Liver (tissue), 8 donors: ENCODE measurements at regions not wholly inside any gene's neighbourhood (a gene's known extent, or its start where the extent isn't known, plus 50 kb on each side); places are given as distances from the start of the nearest gene placed in this dataset.

ENCODE experiments used
- DNase-seq: peaks from one replicate; pipeline ENCODE4 v3.0.0-alpha.2; 2017; ENCODE audit warnings: low spot score
- H3K27ac ChIP-seq, 2 donors: one replicate each; pipeline ENCODE4 v1.7.0; 2013; ENCODE audit warnings: inconsistent platforms in 2 of 2, low read length in 2 of 2, control low read depth in 1 of 2, low read depth in 1 of 2, mild to moderate bottlenecking in 1 of 2
- H3K27me3 ChIP-seq, 4 donors: one replicate each; pipeline versions ENCODE4 v1.6.1 to v1.7.0; 2013; ENCODE audit warnings: low read length in 3 of 4, inconsistent platforms in 1 of 4, mild to moderate bottlenecking in 1 of 4, moderate library complexity in 1 of 4; ENCODE audit not compliant: control insufficient read depth in 4 of 4, insufficient read depth in 4 of 4
- H3K36me3 ChIP-seq, 4 donors: one replicate each; pipeline versions ENCODE4 v1.6.1 to v1.7.0; 2013; ENCODE audit warnings: low read length in 3 of 4, mild to moderate bottlenecking in 3 of 4, low read depth in 1 of 4, moderate library complexity in 1 of 4; ENCODE audit not compliant: control insufficient read depth in 4 of 4, insufficient read depth in 3 of 4
- H3K4me1 ChIP-seq, 4 donors: one replicate each; pipeline versions ENCODE4 v1.6.1 to v1.7.0; 2013; ENCODE audit warnings: low read length in 3 of 4, mild to moderate bottlenecking in 3 of 4, moderate library complexity in 1 of 4; ENCODE audit not compliant: control insufficient read depth in 4 of 4, insufficient read depth in 4 of 4
- H3K4me3 ChIP-seq, 3 donors: one replicate each; pipeline versions ENCODE4 v1.6.1 to v1.7.0; 2013; ENCODE audit warnings: low read length in 3 of 3, control low read depth in 1 of 3, low read depth in 1 of 3, mild to moderate bottlenecking in 1 of 3
- H3K9ac ChIP-seq, 2 donors: one replicate each; pipeline ENCODE4 v1.7.0; 2013; ENCODE audit warnings: low read length in 2 of 2, mild to moderate bottlenecking in 2 of 2, moderate library complexity in 2 of 2, control low read depth in 1 of 2, low read depth in 1 of 2
- H3K9me3 ChIP-seq, 4 donors: one replicate each; pipeline versions ENCODE4 v1.6.1 to v1.7.0; 2013; ENCODE audit warnings: low read length in 3 of 4; ENCODE audit not compliant: control insufficient read depth in 4 of 4
- ATF3 ChIP-seq: IDR thresholded peaks from 2 replicates; pipeline ENCODE4 v1.6.1; 2016; ENCODE audit warnings: antibody characterized with exemption
- CTCF ChIP-seq: fragments of 150-350 bp; IDR thresholded peaks from 2 replicates; pipeline ENCODE4 v1.5.1; 2017; ENCODE audit warnings: improper control_type of control experiment, low read depth, low read length; ENCODE audit not compliant: missing input control
- EGR1 ChIP-seq, 2 donors: IDR thresholded peaks; 2 replicates each; pipeline ENCODE4 v1.6.1; 2016 to 2018; ENCODE audit warnings: antibody characterized with exemption in 2 of 2, low read depth in 2 of 2
- FOXA1 ChIP-seq: IDR thresholded peaks from 2 replicates; pipeline ENCODE4 v1.6.1; 2016; ENCODE audit warnings: antibody characterized with exemption
- FOXA2 ChIP-seq: IDR thresholded peaks from 2 replicates; pipeline ENCODE4 v1.6.1; 2016; ENCODE audit warnings: antibody characterized with exemption
- GABPA ChIP-seq, 2 donors: IDR thresholded peaks in 1 of 2; conservative IDR thresholded peaks in 1 of 2; 2 replicates each; pipeline ENCODE4 v1.6.1; 2016; ENCODE audit warnings: antibody characterized with exemption in 2 of 2, mild to moderate bottlenecking in 1 of 2, moderate library complexity in 1 of 2
- HNF4A ChIP-seq, 2 donors: conservative IDR thresholded peaks; 2 replicates each; pipeline ENCODE4 v1.6.1; 2016; ENCODE audit warnings: antibody characterized with exemption in 2 of 2, mild to moderate bottlenecking in 2 of 2
- HNF4G ChIP-seq: IDR thresholded peaks from 2 replicates; pipeline ENCODE4 v1.6.1; 2016; ENCODE audit warnings: antibody characterized with exemption
- JUND ChIP-seq, 2 donors: IDR thresholded peaks; 2 replicates each; pipeline ENCODE4 v1.6.1; 2016; ENCODE audit warnings: antibody characterized with exemption in 2 of 2
- MAX ChIP-seq: IDR thresholded peaks from 2 replicates; pipeline ENCODE4 v1.6.1; 2016; ENCODE audit warnings: antibody characterized with exemption
- NR2F2 ChIP-seq: IDR thresholded peaks from 2 replicates; pipeline ENCODE4 v1.6.1; 2016; ENCODE audit warnings: antibody characterized with exemption
- REST ChIP-seq: IDR thresholded peaks from 2 replicates; pipeline ENCODE4 v1.6.1; 2016; ENCODE audit warnings: antibody characterized with exemption, mild to moderate bottlenecking
- RXRA ChIP-seq, 2 donors: IDR thresholded peaks; 2 replicates each; pipeline ENCODE4 v1.6.1; 2017 to 2018; ENCODE audit warnings: antibody characterized with exemption in 2 of 2, mild to moderate bottlenecking in 1 of 2
- TAF1 ChIP-seq: conservative IDR thresholded peaks from 2 replicates; pipeline ENCODE4 v1.6.1; 2016; ENCODE audit warnings: antibody characterized with exemption, mild to moderate bottlenecking
- YY1 ChIP-seq: IDR thresholded peaks from 2 replicates; pipeline ENCODE4 v1.6.1; 2016; ENCODE audit warnings: antibody characterized with exemption, mild to moderate bottlenecking
- ZBTB33 ChIP-seq: IDR thresholded peaks from 2 replicates; pipeline ENCODE4 v1.6.1; 2016; ENCODE audit warnings: antibody characterized with exemption
- WGBS: extraction: QIAGEN DNeasy Blood & Tissue Kit; methylation state at CpG from one replicate; pipeline ENCODE4 v1.1.7; 2013; 5-methylcytosine and 5-hydroxymethylcytosine counted together
- donor health status: healthy.
- donor health status: healthy.
- donor health status: healthy.
- donor health status: healthy.
- donor health status: healthy.

GRCh38 chr20:58576603-58576970 is 61.4 kb upstream of the APCDD1L start:
- H3K27ac ChIP-seq: no peak overlapping the region
- no peaks in the 10 kb centered on the region for H3K4me1 ChIP-seq
- H3K27me3 ChIP-seq: no peaks in the 10 kb centered on the region
- H3K4me3 ChIP-seq: no peak overlapping the region
- DNase-seq: no peak
- H3K9me3 ChIP-seq: no peaks in the 10 kb centered on the region
- H3K9ac ChIP-seq: no peak overlapping the region
- TF ChIP-seq HNF4A (conservative IDR thresholded peaks at IDR 0.05) (no peak), CTCF (no peak), RXRA (IDR thresholded peaks at IDR 0.05) (no peak), FOXA1 (no peak), YY1 (no peak), MAX (no peak), ATF3 (no peak), EGR1 (IDR thresholded peaks at IDR 0.05; ENCODE audit: low read depth in 2 of 2) (no peak)
- H3K36me3 ChIP-seq: no peaks in the 10 kb centered on the region
- 80% methylated on average over 9 of the region's 9 CpGs for WGBS

- TF ChIP-seq HNF4A (conservative IDR thresholded peaks at IDR 0.05) (no peak), EGR1 (IDR thresholded peaks at IDR 0.05; ENCODE audit: low read depth in 2 of 2) (no peak), HNF4G (no peak), TAF1 (no peak)
- Histone ChIP-seq H3K27me3 (no peaks in the 10 kb centered on the region), H3K4me1 (no peaks in the 10 kb centered on the region), H3K9ac (no peak overlapping the region), H3K4me3 (no peak overlapping the region), H3K27ac (no peak overlapping the region), H3K36me3 (no peaks in the 10 kb centered on the region), H3K9me3 (no peaks in the 10 kb centered on the region)
- WGBS: 83% methylated on average over 24 of the region's 24 CpGs
- no peak for DNase-seq
Observed at GRCh38 chr20:58575776-58576602, 60.8 kb upstream of the APCDD1L start.

GRCh38 chr20:58574469-58574868 is 59.3 kb upstream of the APCDD1L start:
- Histone ChIP-seq H3K9ac (no peak overlapping the region), H3K4me1 (no peaks in the 10 kb centered on the region), H3K27me3 (no peaks in the 10 kb centered on the region), H3K9me3 (no peaks in the 10 kb centered on the region), H3K36me3 (no peaks in the 10 kb centered on the region), H3K4me3 (no peak overlapping the region), H3K27ac (no peak overlapping the region)
- DNase-seq: no peak
- 39% methylated on average over 1 of the region's 1 CpG for WGBS
- TF ChIP-seq REST (no peak), EGR1 (IDR thresholded peaks at IDR 0.05; ENCODE audit: low read depth in 2 of 2) (no peak), FOXA2 (no peak), ZBTB33 (no peak), ATF3 (no peak), CTCF (no peak), JUND (IDR thresholded peaks at IDR 0.05) (no peak), HNF4G (no peak), YY1 (no peak), GABPA (IDR thresholded peaks at IDR 0.05 in 1 of 2, conservative IDR thresholded peaks at IDR 0.05 in 1 of 2) (no peak), TAF1 (no peak), RXRA (IDR thresholded peaks at IDR 0.05) (no peak), NR2F2 (no peak)
